ENCODE measurements at regions not wholly inside any gene's neighbourhood (a gene's known extent, or its start where the extent isn't known, plus 50 kb on each side); places are given as distances from the start of the nearest gene placed in this dataset.

DNA sequence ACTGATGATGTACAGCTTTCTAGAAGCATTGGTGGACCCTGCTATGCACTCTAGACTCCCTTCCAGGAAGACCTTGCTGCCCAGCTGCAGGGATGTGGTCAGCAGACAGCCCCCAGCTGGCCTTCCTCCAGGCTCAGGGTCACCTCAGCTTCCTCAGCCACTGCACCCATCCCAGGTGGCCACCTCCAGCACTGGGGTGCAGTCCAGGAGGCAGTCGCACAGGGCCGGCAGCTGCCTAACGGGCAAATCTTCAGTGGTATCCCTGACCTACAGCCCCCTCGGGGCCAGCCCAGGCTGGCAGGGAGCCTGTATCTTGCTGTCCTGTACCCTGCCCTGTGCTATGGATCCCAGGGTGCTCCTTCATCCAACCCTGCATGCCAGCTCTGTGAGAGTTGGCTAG is 81.8 kb downstream of the GADD45G start:
- TF ChIP-seq, protein P1, sequence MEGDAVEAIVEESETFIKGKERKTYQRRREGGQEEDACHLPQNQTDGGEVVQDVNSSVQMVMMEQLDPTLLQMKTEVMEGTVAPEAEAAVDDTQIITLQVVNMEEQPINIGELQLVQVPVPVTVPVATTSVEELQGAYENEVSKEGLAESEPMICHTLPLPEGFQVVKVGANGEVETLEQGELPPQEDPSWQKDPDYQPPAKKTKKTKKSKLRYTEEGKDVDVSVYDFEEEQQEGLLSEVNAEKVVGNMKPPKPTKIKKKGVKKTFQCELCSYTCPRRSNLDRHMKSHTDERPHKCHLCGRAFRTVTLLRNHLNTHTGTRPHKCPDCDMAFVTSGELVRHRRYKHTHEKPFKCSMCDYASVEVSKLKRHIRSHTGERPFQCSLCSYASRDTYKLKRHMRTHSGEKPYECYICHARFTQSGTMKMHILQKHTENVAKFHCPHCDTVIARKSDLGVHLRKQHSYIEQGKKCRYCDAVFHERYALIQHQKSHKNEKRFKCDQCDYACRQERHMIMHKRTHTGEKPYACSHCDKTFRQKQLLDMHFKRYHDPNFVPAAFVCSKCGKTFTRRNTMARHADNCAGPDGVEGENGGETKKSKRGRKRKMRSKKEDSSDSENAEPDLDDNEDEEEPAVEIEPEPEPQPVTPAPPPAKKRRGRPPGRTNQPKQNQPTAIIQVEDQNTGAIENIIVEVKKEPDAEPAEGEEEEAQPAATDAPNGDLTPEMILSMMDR (conservative IDR thresholded peaks at IDR 0.05; ENCODE audit: low read length) = no peak
- TF ChIP-seq EZH2phosphoT487 (IDR thresholded peaks at IDR 0.05; ENCODE audit: borderline replicate concordance, low read depth, low read length) = no peak

Data from OCI-LY7 (cell line).